Peyer's patch (tissue), 4 donors: ENCODE measurements at regions not wholly inside any gene's neighbourhood (a gene's known extent, or its start where the extent isn't known, plus 50 kb on each side); places are given as distances from the start of the nearest gene placed in this dataset.

Experiments used
- CTCF ChIP-seq, 6 experiments: fragments of 450-650 bp in 4 of 6; fragments of 200-600 bp in 2 of 6; sonication (generic) in 1 of 6; IDR thresholded peaks; one replicate each; pipeline ENCODE4 v1.5.1; 2017 to 2019; ENCODE audit warnings: antibody characterized with exemption in 6 of 6, mild to moderate bottlenecking in 3 of 6, moderate library complexity in 1 of 6
- POLR2A ChIP-seq, 2 donors: fragments of 450-650 bp; IDR thresholded peaks; one replicate each; pipeline ENCODE4 v1.5.1; 2017; ENCODE audit warnings: antibody characterized with exemption in 2 of 2, mild to moderate bottlenecking in 2 of 2, moderate library complexity in 2 of 2

GRCh38 chr9:89956907-89957306, 352.1 kb downstream of the GADD45G start:
- TF ChIP-seq CTCF (IDR thresholded peaks at IDR 0.05) = no peak
- TF ChIP-seq POLR2A (IDR thresholded peaks at IDR 0.05) = no peak
